ENCODE measurements at regions not wholly inside any gene's neighbourhood (a gene's known extent, or its start where the extent isn't known, plus 50 kb on each side); places are given as distances from the start of the nearest gene placed in this dataset.

GRCh38 chr2:234130777-234131181, 80.3 kb downstream of the SPP2 start:
- no peak for TF ChIP-seq CTCF (IDR thresholded peaks at IDR 0.05; ENCODE audit: borderline replicate concordance)
- no peaks in the 10 kb centered on the region for H3K4me1 ChIP-seq
- no peak for DNase-seq
- peaks cover 74% of the 10 kb centered on the region for H3K27me3 ChIP-seq (ENCODE audit: low read depth)
- H3K4me3 ChIP-seq: no peak overlapping the region
- H3K27ac ChIP-seq (replicated peaks): no peak overlapping the region
- no peaks in the 10 kb centered on the region for H3K36me3 ChIP-seq
- intact Hi-C loops (cut with micrococcal nuclease): no loop called here
- H3K9me3 ChIP-seq (replicated peaks): no peaks in the 10 kb centered on the region

GRCh38 chr2:234128606-234129005, 78.1 kb downstream of the SPP2 start:
- no peaks in the 10 kb centered on the region for H3K36me3 ChIP-seq
- intact Hi-C loops (cut with micrococcal nuclease): no loop called here
- H3K27me3 ChIP-seq (ENCODE audit: low read depth): peaks cover 63% of the 10 kb centered on the region
- H3K9me3 ChIP-seq (replicated peaks): no peaks in the 10 kb centered on the region
- no peak overlapping the region for H3K4me3 ChIP-seq
- DNase-seq: no peak
- H3K27ac ChIP-seq (replicated peaks): no peak overlapping the region
- no peaks in the 10 kb centered on the region for H3K4me1 ChIP-seq
- no peak for TF ChIP-seq CTCF (IDR thresholded peaks at IDR 0.05; ENCODE audit: borderline replicate concordance)
